ENCODE measurements at regions not wholly inside any gene's neighbourhood (a gene's known extent, or its start where the extent isn't known, plus 50 kb on each side); places are given as distances from the start of the nearest gene placed in this dataset.

DNA sequence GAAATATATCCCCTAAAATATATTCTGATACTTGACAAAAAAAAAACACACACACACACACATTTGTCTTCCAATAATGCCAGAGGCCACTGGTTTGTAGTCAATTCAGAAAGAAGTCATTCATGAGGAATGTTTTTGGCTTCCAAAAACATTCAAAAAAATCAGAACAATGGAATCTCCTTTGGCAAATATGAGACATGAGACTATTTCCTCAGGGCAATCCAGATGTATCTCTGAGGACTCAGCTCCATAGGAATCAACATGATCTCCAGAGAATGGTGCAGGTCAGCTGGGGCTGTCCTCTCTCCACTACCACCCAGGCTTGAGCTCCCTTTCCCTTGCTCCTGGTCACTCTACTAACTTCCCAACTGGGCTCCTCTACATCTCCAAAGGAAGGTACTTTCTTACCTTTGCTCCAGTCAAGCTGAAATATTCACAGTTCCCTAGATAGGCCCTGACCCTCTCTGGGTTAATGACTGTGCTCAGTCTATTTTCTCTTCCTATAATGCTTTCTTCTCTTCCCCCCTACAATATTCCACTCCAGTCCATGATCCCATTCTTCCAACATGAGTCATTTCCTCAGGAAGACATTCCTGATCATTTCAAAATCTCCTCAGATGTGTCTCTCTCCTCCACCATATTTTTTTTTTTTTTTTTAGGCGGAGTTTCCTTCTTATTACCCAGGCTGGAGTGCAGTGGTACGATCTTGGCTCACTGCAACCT, 145.3 kb downstream of the C1D start:
- Histone ChIP-seq H3K27me3 (ENCODE audit: insufficient read depth, poor library complexity, severe bottlenecking) (no peaks in the 10 kb centered on the region), H3K9me3 (ENCODE audit: severe bottlenecking) (no peaks in the 10 kb centered on the region), H3K4me1 (ENCODE audit: insufficient read depth, poor library complexity, severe bottlenecking) (peaks cover 21% of the 10 kb centered on the region), H3K27ac (ENCODE audit: poor library complexity, severe bottlenecking) (peak overlapping the region; percentile 99), H3K4me3 (ENCODE audit: severe bottlenecking) (no peak overlapping the region), H3K36me3 (ENCODE audit: low read depth) (no peaks in the 10 kb centered on the region)
- TF ChIP-seq, protein P1, sequence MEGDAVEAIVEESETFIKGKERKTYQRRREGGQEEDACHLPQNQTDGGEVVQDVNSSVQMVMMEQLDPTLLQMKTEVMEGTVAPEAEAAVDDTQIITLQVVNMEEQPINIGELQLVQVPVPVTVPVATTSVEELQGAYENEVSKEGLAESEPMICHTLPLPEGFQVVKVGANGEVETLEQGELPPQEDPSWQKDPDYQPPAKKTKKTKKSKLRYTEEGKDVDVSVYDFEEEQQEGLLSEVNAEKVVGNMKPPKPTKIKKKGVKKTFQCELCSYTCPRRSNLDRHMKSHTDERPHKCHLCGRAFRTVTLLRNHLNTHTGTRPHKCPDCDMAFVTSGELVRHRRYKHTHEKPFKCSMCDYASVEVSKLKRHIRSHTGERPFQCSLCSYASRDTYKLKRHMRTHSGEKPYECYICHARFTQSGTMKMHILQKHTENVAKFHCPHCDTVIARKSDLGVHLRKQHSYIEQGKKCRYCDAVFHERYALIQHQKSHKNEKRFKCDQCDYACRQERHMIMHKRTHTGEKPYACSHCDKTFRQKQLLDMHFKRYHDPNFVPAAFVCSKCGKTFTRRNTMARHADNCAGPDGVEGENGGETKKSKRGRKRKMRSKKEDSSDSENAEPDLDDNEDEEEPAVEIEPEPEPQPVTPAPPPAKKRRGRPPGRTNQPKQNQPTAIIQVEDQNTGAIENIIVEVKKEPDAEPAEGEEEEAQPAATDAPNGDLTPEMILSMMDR (IDR thresholded peaks at IDR 0.05; ENCODE audit: poor library complexity, severe bottlenecking), result no peak
- ATAC-seq (ENCODE audit: low read depth) (peak; percentile 96), DNase-seq (ENCODE audit: low spot score) (peak; percentile 61)

DNA sequence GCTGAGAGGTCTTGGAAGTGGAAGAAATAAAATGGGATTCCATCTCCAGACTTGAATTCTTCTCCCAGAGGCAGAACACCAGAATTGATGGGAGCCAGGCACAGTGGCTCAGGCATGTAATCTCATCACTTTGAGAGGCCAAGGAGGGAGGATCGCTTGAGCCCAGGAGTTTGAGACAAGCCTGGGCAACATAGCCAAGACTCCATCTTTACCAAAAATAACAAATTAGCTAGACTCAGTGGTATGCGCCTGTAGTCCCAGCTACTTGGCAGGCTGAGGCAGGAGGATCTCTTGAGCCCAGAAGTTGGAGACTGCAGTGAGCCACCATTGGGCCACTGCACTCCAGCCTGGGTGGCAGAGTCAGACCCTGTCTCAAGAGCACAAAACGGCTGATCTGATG, 144.3 kb downstream of the C1D start:
- no peaks in the 10 kb centered on the region for H3K9me3 ChIP-seq (ENCODE audit: severe bottlenecking)
- peak overlapping the region; percentile 99 for H3K27ac ChIP-seq (ENCODE audit: poor library complexity, severe bottlenecking)
- TF ChIP-seq, protein P1 (IDR thresholded peaks at IDR 0.05; ENCODE audit: poor library complexity, severe bottlenecking), result no peak
- no peaks in the 10 kb centered on the region for H3K27me3 ChIP-seq (ENCODE audit: insufficient read depth, poor library complexity, severe bottlenecking)
- ATAC-seq (ENCODE audit: low read depth) (no peak), DNase-seq (ENCODE audit: low spot score) (no peak)
- H3K4me1 ChIP-seq (ENCODE audit: insufficient read depth, poor library complexity, severe bottlenecking), result peaks cover 21% of the 10 kb centered on the region
- no peak overlapping the region for H3K4me3 ChIP-seq (ENCODE audit: severe bottlenecking)
- no peaks in the 10 kb centered on the region for H3K36me3 ChIP-seq (ENCODE audit: low read depth)

DNA sequence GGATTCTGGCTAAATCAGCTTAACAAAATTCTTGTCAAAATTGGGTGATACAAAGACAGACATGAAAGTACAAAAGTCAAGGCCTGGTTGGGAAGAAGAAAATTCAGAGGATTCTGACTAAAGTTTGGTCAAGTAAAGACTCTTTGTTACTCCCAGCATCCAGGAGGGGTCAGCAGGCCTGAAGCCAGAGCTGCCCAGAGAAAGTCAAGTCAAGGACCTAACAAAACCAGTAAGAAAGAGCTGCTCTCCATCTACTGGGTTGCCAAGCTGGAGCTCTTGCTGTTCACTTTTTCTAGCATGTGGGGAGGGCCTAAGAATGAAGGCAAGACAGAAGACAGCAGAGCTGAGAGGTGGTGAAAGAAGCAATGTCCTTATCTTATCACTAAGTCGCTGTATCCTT, 143.3 kb downstream of the C1D start:
- DNase-seq (ENCODE audit: low spot score) (no peak), ATAC-seq (ENCODE audit: low read depth) (no peak)
- Histone ChIP-seq H3K4me1 (ENCODE audit: insufficient read depth, poor library complexity, severe bottlenecking) (peaks cover 26% of the 10 kb centered on the region), H3K36me3 (ENCODE audit: low read depth) (no peaks in the 10 kb centered on the region), H3K27me3 (ENCODE audit: insufficient read depth, poor library complexity, severe bottlenecking) (no peaks in the 10 kb centered on the region), H3K9me3 (ENCODE audit: severe bottlenecking) (no peaks in the 10 kb centered on the region), H3K4me3 (ENCODE audit: severe bottlenecking) (no peak overlapping the region), H3K27ac (ENCODE audit: poor library complexity, severe bottlenecking) (peak overlapping the region; percentile 99)
- TF ChIP-seq, protein P1 (IDR thresholded peaks at IDR 0.05; ENCODE audit: poor library complexity, severe bottlenecking), result no peak

DNA sequence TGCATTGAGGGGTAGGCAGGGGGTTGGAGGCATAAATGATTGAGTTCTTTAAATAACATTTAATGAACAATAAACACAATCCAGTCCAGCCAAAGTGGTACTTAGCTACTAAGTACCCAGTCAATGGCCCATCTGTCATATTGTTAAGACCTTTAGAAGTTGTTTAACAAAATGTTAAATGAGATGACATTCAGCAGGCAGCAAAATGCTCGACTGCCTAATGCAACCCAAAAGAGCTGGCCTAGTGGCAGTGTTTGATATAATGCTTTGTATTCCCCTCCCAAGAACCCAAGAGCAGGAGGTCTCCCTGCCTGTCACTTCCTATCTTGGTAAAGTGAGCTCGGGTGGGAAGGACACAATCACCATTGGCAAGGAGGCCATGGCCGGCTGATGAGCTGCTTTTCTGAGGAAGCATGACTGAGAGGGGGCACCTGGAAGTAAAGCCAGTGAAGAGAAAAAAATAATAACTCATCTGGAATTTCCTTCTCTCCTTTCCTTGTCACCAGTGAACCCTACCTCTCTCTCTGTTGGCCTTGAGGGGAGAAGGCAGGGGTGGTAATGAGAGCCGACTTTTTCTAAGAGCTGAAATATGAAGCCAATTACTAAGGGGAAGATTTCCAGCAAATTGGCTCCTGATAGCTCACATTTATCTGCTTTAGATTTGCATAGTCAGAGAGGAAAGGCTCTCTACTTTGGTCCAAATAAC, 140.6 kb downstream of the C1D start:
- Histone ChIP-seq H3K4me3 (ENCODE audit: severe bottlenecking) (no peak overlapping the region), H3K36me3 (ENCODE audit: low read depth) (no peaks in the 10 kb centered on the region), H3K9me3 (ENCODE audit: severe bottlenecking) (no peaks in the 10 kb centered on the region), H3K27ac (ENCODE audit: poor library complexity, severe bottlenecking) (no peak overlapping the region), H3K4me1 (ENCODE audit: insufficient read depth, poor library complexity, severe bottlenecking) (peaks cover 20% of the 10 kb centered on the region), H3K27me3 (ENCODE audit: insufficient read depth, poor library complexity, severe bottlenecking) (no peaks in the 10 kb centered on the region)
- TF ChIP-seq, protein P1 (IDR thresholded peaks at IDR 0.05; ENCODE audit: poor library complexity, severe bottlenecking), result no peak
- ATAC-seq (ENCODE audit: low read depth) (no peak), DNase-seq (ENCODE audit: low spot score) (no peak)

DNA sequence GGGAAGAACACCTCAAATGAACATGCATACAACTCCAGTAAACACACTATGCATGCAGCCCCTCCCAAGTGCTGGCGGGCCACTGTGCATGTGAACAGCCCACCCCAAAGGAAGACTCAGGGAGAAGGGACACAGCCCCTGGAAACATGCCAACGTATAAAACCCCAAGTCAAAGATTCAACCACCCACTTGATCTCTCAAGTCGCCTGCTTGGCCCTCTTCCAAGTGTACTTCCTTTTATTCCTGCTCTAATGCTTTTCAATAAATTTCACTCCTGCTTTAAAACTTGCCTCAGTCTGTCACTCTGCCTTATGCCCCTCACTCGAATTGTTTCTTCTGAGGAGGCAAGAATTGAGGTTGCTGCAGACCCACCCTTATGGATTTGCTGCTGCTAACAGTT, 139.1 kb downstream of the C1D start:
- Histone ChIP-seq H3K27me3 (ENCODE audit: insufficient read depth, poor library complexity, severe bottlenecking) (no peaks in the 10 kb centered on the region), H3K4me3 (ENCODE audit: severe bottlenecking) (no peak overlapping the region), H3K4me1 (ENCODE audit: insufficient read depth, poor library complexity, severe bottlenecking) (peaks cover 6% of the 10 kb centered on the region), H3K36me3 (ENCODE audit: low read depth) (no peaks in the 10 kb centered on the region), H3K27ac (ENCODE audit: poor library complexity, severe bottlenecking) (peak overlapping the region; percentile 6), H3K9me3 (ENCODE audit: severe bottlenecking) (no peaks in the 10 kb centered on the region)
- no peak for DNase-seq (ENCODE audit: low spot score)
- no peak for ATAC-seq (ENCODE audit: low read depth)
- TF ChIP-seq, protein P1 (IDR thresholded peaks at IDR 0.05; ENCODE audit: poor library complexity, severe bottlenecking), result no peak

All from RWPE2 (cell line).